Head of caudate nucleus (tissue), 42 donors: ENCODE measurements at regions not wholly inside any gene's neighbourhood (a gene's known extent, or its start where the extent isn't known, plus 50 kb on each side); places are given as distances from the start of the nearest gene placed in this dataset.
"Not testable (repeated sequence)": the region's sequence is repeated elsewhere in the genome, so short reads cannot be mapped to it uniquely, and the experiment has no call there.

ENCODE experiments used
- DNase-seq, 42 donors: peaks; one replicate each; pipeline versions ENCODE4 v3.0.0 to v3.0.0-alpha.2; 2020 to 2021; ENCODE audit warnings: mixed read lengths in 7 of 42
- intact Hi-C: fragments of 100-400 bp; cut with DNase I; formaldehyde crosslinking; loops from one replicate; pipeline ENCODE4 v1.15.0; 2022

- DNase-seq: no peak
- intact Hi-C loops: no loop called here
Measured at GRCh38 chr6:28771401-28772267, 152.2 kb downstream of the TRIM27 start.

GRCh38 chr6:28772480-28773381, 151.1 kb downstream of the TRIM27 start:
- intact Hi-C loops: no loop called here
- no peak for DNase-seq

- intact Hi-C loops: no loop called here
- no peak for DNase-seq
Measured at GRCh38 chr6:28774292-28775051, 149.3 kb downstream of the TRIM27 start.

DNA sequence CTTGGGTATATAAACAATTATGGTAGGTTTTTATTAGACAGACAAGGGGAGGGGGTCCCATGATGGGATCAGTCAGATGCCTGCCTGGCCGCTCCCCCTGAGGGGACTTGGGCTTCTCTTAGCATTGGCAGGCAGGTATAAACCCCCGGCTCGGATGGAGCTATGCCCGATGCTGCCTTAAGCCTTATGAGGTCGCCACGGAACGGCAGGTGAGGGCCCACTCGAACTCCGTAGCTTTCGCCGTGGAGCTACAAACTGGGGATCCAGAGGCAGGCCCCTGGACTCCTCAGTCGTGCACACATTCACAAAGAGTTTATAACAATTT, 148.8 kb downstream of the TRIM27 start:
- no peak for DNase-seq
- intact Hi-C loops: no loop called here

DNA sequence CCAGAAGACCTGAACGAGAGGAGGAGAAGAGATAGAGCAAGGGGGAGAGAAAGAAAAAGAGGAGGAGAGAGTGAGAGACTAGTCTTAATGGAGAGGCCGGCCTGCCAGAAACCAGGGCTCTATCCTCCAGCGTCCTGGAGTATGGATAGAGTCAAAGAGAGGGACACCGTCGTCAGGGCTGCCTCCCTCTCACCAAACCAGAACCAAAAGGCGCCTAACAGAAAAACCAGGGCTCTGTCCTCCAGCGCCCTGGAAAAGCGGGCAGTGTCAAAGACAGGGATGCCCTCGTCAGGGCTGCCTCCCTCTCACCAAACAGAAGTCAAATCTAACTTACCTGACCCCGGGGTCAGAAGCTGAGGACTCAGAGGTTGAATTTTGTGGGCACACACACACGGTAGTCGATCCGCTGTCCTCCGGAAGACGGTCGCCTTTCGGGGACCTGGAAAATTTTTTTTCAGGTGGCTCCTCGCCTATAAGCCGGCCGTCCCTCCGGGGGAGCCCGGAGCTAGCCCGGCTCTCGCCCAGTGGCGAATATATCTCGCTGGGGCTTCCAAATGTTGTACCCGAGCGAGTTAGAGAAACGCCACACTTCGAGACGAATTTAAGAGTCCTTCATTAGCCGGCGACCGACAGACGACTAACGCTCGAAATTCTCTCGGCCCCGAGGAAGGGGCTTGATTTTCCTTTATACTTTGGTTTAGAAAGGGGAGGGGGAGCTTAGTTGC, 148.2 kb downstream of the TRIM27 start:
- intact Hi-C loops: no loop called here
- no peak for DNase-seq

GRCh38 chr6:28776269-28777146, 147.3 kb downstream of the TRIM27 start:
- intact Hi-C loops: no loop called here
- DNase-seq: no peak

DNA sequence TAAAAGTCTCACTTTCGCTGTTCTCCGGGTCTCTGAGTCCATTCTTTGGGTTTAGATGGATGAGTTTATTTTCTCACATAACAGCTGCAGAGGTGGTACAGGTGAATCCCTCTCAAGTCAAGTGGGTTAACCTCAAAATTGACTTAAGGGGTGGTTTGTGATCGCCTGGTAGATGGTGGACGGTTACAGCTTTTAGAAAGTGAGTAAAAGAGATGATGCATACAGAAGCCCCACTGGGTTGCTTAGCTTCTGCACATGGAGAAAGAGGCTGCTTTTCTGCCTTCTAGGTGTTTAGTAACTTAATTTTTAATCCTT, 146.7 kb downstream of the TRIM27 start:
- intact Hi-C loops: no loop called here

DNA sequence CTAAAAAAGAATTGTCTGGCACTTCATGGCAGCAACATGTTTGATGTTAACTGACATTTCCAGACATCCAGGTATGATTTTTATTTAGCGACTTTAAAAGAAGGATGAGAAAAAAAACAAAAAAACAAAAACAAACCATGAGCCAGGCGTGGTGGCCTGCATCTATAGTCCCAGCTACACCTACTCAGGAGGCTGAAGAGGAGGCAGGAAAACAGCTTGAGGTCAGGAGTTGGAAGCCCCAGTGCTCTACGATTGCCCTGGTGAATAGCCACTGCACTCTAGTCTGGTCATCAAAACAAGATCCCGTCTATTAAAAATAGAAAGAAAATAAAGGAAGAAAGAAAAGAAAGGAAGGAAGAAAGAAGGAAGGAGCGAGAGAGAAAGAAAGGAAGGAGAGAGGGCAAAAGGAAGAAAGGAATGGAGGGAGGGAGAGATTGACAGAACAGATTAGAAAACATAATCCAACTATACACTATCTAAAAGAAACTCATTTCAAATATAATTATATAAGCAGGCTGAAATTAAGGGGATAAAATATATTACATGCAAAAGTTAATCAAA, 141.6 kb downstream of the TRIM27 start:
- intact Hi-C loops: no loop called here
- DNase-seq: no peak

More for the DNA sequence above, 146.7 kb downstream of the TRIM27 start:
- DNase-seq: no peak

DNA sequence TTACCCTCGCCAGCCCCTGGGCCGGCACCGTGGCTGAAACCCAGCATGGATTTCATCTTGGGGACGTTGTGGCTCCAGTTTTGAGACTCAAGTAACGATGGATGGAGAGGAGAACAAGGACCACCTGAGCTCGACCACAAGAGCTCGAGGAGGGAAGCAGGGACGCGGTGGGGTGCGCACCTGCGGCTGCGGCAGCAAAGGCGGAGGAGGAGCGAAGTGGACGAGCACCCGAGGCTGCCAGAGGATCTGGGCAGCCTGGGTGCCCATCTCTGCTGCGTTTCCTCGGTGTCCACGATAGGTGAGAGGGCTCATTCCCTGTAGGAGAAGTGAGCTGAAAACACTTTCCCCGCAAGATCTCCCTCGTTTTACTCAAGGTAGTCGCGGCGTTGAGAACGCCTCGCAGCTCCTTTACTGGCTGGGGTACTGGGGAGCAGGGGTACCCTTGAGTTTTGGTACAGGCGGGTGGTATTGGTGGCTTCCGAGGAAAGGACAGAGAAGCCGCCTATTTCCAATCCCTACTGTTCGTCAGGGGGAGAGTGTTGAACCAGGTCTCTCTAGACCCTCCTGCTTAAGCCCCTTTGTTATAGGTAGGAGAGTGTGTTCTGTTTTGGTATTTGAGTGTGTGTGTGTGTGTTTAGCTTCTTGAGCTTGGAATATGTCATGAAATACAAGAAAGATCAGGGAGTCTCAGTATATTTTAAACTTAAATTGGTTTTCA, 137.7 kb downstream of the TRIM27 start:
- intact Hi-C loops: no loop called here
- DNase-seq: no peak

GRCh38 chr6:28789553-28790083, 134.2 kb downstream of the TRIM27 start:
- peak in 2 of 42 donors; percentile 7 to 27 for DNase-seq
- intact Hi-C loops: no loop called here

- DNase-seq: no peak
- intact Hi-C loops: no loop called here
Measured at GRCh38 chr6:28791002-28791383, 132.8 kb downstream of the TRIM27 start.

DNA sequence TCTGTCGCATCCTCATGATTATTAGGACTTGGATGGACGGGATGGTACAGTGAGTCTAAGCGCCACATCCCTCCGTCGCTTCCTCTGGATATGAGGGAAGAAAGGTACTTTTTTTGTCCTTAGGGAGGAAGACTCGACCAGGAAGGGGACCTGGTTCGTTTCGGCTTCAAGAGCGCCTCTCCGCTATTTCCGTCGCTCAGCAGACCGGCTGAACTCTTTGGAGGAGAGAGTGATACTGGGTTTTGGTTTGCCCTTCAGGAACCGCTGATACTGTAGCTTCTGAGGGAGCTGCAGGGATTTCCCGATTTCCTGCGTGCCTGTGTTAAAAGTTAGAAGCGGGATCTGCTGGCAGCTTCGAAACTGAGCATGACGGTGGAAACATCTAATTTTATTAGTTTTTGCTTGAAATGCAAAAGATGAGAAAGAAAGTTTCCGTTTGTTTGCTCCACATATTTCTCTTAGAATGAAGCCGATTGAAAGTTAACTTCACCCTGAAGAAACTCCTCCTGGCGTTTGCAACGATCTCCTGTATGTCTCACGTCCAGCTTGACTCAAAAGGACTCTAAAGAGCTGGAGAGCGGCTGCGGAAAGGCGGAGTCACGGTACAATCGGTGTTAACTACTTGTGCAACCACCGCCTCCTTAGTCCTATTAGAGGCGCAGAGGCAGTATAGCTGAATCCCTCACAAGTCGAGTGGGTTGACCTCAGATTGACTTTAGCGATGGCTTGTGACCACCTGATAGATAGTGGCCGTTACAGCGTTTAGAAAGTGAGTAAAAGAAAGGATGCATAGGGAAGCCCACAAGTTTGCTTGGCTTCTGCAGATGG, 129.4 kb downstream of the TRIM27 start:
- intact Hi-C loops: no loop called here
- no peak for DNase-seq

- DNase-seq, intact Hi-C loops: not testable (repeated sequence)
Measured at GRCh38 chr6:28800647-28801046, 123.1 kb downstream of the TRIM27 start.

- intact Hi-C loops: no loop called here
- no peak for DNase-seq
Measured at GRCh38 chr6:28802417-28803336, 121.1 kb downstream of the TRIM27 start.

DNA sequence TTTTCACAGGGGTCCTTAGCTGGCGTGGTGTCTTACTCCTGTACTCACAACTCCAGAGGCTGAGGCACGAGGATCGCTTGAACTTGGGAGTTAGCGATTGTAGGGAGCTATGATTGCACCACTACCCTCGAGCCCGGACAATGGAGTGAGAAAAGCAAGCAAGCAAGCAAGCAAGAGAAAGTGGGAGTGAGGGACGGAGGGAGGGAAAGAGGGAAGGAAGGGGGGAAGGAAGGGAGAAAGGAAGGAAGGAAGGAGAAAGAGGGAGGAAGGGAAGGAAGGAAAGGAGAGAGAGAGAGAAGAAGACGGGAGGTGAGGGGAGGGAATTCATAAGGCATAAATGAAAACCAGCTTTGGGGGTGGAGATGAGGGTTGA, 120.5 kb downstream of the TRIM27 start:
- DNase-seq: no peak
- intact Hi-C loops: no loop called here
